NCI-H2107 treated with DMSO at 0.1 percent for 48 hours (cell line): ENCODE measurements at regions not wholly inside any gene's neighbourhood (a gene's known extent, or its start where the extent isn't known, plus 50 kb on each side); places are given as distances from the start of the nearest gene placed in this dataset.

Experiments
- DNase-seq: peaks from one replicate; lab custom pipeline; 2025; ENCODE audit not compliant: unreplicated experiment; lab: John Stamatoyannopoulos, UW

- no peak for DNase-seq
These were observed 865.4 kb downstream of the TLE4 start for GRCh38 chr9:80437091-80437640.

- no peak for DNase-seq
These were observed 863.8 kb downstream of the TLE4 start for GRCh38 chr9:80435591-80435990.

- DNase-seq = no peak
These were observed 855.2 kb downstream of the TLE4 start for GRCh38 chr9:80426992-80427391.

- no peak for DNase-seq
These were observed 845.5 kb downstream of the TLE4 start for GRCh38 chr9:80417211-80417773.

- no peak for DNase-seq
These were observed 838.3 kb downstream of the TLE4 start for GRCh38 chr9:80410106-80410505.

- DNase-seq = no peak
These were observed 835.5 kb downstream of the TLE4 start for GRCh38 chr9:80407220-80407619.

GRCh38 chr9:80401243-80401642 lies 829.5 kb downstream of the TLE4 start:
- DNase-seq = no peak

- DNase-seq = no peak
These were observed 829.0 kb downstream of the TLE4 start for GRCh38 chr9:80400624-80401230.

GRCh38 chr9:80399606-80400005 lies 827.8 kb downstream of the TLE4 start:
- no peak for DNase-seq

GRCh38 chr9:80387828-80388227 lies 816.1 kb downstream of the TLE4 start:
- DNase-seq = no peak

GRCh38 chr9:80385246-80385645 lies 813.5 kb downstream of the TLE4 start:
- no peak for DNase-seq

GRCh38 chr9:80383331-80383730 lies 811.6 kb downstream of the TLE4 start:
- DNase-seq = no peak

- DNase-seq = no peak
These were observed 810.6 kb downstream of the TLE4 start for GRCh38 chr9:80382211-80382891.

GRCh38 chr9:80380301-80380700 lies 808.5 kb downstream of the TLE4 start:
- no peak for DNase-seq

- no peak for DNase-seq
These were observed 807.0 kb downstream of the TLE4 start for GRCh38 chr9:80378669-80379293.

GRCh38 chr9:80376180-80376579 lies 804.4 kb downstream of the TLE4 start:
- no peak for DNase-seq

GRCh38 chr9:80375477-80375876 lies 803.7 kb downstream of the TLE4 start:
- DNase-seq = no peak

GRCh38 chr9:80369641-80370040 lies 797.9 kb downstream of the TLE4 start:
- no peak for DNase-seq

GRCh38 chr9:80366626-80367025 lies 794.9 kb downstream of the TLE4 start:
- no peak for DNase-seq

- no peak for DNase-seq
These were observed 788.4 kb downstream of the TLE4 start for GRCh38 chr9:80359941-80360881.

GRCh38 chr9:80359291-80359690 lies 787.5 kb downstream of the TLE4 start:
- no peak for DNase-seq
